GM18505 (cell line): ENCODE measurements at regions not wholly inside any gene's neighbourhood (a gene's known extent, or its start where the extent isn't known, plus 50 kb on each side); places are given as distances from the start of the nearest gene placed in this dataset.

ENCODE experiments used
- ATAC-seq: cut with Tn5 transposase; IDR thresholded peaks from one replicate; pipeline ENCODE4 v1.9.1; 2021; ENCODE audit not compliant: unreplicated experiment
- POLR2A ChIP-seq: IDR thresholded peaks from 4 replicates; pipeline ENCODE4 v1.6.1; 2011; ENCODE audit warnings: borderline replicate concordance; ENCODE audit not compliant: insufficient read depth, insufficient read length; ENCODE audit errors: extremely low read depth

DNA sequence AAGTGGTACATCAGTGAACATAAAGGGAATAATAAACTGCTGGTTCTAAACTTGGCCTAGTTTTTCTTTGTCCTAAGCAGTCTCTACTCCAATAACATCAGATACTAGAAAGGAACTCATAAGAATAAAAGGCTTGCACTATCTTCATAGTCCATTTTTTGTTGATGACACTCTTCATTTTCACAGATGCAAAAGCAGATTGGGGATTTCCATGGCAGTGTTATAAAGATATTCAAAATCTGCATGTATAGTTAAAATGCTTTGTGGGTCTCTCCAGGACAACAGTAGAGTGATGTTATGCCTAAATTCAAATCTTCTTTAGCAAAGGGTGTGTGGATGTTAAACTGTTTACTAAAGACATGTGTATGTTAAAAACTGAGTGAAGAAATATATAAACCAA lies 745.8 kb downstream of the TRHDE start:
- no peak for TF ChIP-seq POLR2A
- ATAC-seq, result no peak

- no peak for TF ChIP-seq POLR2A
Measured at GRCh38 chr12:73053893-73054292, 781.7 kb downstream of the TRHDE start.

DNA sequence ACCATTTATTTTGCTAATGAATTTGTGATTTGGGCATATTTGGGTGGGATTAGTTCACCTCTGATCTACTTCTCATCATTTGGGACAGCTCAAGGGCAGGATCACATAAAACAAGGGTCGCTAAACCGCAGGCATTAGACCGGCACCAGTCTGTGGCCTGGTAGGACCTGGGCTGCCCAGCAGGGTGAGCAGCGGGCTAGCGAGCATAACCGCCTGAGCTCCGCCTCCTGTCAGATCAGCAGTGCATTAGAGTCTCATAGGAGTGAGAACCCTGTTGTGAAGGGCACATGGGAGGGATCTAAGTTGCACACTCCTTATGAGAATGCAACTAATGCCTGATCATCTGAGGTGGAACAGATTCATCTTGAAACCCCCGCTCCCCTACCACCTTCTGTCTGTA lies 785.3 kb downstream of the TRHDE start:
- ATAC-seq, result no peak
- TF ChIP-seq POLR2A, result no peak

More at GRCh38 chr12:73053893-73054292, 781.7 kb downstream of the TRHDE start:
- no peak for ATAC-seq

- no peak for ATAC-seq
- no peak for TF ChIP-seq POLR2A
Measured at GRCh38 chr12:73065913-73066312, 793.7 kb downstream of the TRHDE start.

DNA sequence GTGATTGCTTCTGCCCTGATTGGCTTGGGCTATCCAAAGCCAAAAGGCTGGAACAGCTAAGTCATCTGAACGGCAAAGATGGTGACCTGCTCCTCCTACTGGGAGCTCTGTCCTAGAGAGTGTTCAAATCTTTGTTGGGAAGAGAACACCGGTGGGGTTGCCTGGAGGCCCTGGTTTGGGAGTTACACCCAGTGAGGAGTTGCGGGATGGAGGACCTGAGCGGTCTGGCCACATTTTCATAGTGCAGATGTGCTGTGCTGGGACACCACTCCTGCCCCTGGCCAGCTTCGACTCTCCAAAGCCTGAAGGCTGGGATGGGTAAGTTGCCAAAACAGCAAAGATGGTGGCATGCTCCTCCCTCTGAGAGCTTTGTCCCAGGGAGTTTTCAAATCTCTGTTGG lies 795.4 kb downstream of the TRHDE start:
- TF ChIP-seq POLR2A, result no peak
- no peak for ATAC-seq

DNA sequence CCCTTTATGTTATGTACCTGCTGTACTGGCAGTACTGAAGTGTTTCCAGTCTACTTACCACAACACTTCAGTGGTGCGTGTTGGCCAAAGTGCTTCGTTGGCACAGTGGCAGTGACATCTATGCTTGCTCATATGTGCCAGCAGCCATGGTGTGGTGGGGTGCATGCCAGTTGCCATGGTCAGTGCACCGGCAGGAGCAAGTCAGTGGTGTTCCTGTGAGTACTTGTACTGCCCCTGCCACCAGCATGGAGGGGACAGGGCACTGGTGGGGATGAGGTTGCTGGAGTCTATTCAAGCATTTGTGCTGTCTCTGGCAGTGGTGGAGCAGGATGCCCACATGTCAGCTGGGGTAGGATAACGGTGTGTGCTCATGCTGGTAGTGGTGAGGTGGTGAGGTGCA lies 800.0 kb downstream of the TRHDE start:
- TF ChIP-seq POLR2A, result no peak
- ATAC-seq, result no peak

GRCh38 chr12:73076760-73077159 lies 804.6 kb downstream of the TRHDE start:
- TF ChIP-seq POLR2A, result no peak

GRCh38 chr12:73083736-73084135 lies 811.6 kb downstream of the TRHDE start:
- no peak for ATAC-seq
- no peak for TF ChIP-seq POLR2A

More at GRCh38 chr12:73076760-73077159, 804.6 kb downstream of the TRHDE start:
- ATAC-seq, result no peak

GRCh38 chr12:73106296-73106695 lies 834.1 kb downstream of the TRHDE start:
- no peak for ATAC-seq
- no peak for TF ChIP-seq POLR2A

DNA sequence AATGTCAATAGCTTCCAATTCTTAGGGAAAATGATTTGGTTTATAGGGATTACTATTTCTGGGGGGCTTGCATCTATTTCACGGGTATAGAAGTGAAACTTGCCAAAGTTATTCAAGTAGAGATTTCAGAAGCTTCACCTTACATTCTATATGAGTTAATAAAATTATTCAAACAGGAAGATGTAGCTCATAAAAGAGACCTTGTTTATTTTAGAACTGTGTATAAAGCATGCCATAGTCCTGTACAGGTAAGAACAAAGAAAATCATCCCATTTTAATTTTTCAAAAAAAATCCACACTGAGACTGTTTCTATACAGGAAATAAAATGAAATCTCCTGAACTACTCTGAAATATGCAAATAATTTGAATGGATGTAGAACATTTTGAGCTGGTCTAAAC lies 834.7 kb downstream of the TRHDE start:
- ATAC-seq, result no peak
- no peak for TF ChIP-seq POLR2A

DNA sequence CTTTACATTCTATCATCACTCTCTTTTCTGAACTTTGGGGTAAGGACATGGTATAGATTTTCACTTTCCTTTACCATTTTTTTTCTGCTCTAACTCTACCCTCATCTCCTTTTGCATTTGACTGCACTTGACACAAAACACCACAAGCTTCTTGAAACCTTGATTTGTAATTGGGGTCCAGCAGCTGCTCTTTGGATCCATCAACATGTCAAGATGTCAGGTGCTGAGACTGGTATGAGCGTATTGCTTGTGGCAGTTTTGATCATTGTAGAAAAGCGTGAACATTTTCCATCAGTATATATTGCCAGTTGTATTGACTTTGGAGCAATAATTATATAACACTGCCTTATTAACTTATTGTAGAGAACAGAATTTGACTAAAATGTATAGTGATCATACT lies 838.6 kb downstream of the TRHDE start:
- ATAC-seq, result no peak
- no peak for TF ChIP-seq POLR2A

- no peak for ATAC-seq
- TF ChIP-seq POLR2A, result no peak
Measured at GRCh38 chr12:73112035-73112816, 840.1 kb downstream of the TRHDE start.

DNA sequence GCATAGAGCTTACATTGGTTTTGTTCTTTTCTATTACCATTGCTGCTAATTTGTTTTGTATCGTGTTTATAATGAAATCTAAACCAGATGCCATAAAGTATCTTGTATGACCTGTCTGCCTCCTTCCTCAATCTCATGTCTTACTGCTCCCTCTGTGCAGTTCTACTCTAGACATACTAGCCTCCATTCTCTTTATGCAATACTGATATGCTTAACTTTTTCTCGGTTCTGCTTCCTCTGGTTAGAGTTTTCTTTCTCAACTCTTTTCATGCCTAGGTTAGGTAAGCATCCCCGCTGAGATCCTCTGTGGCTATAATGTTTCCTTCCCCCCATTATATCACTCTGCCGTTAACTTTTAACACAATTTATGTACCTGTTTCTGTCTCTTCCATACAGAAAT lies 852.3 kb downstream of the TRHDE start:
- no peak for TF ChIP-seq POLR2A
- ATAC-seq, result no peak

DNA sequence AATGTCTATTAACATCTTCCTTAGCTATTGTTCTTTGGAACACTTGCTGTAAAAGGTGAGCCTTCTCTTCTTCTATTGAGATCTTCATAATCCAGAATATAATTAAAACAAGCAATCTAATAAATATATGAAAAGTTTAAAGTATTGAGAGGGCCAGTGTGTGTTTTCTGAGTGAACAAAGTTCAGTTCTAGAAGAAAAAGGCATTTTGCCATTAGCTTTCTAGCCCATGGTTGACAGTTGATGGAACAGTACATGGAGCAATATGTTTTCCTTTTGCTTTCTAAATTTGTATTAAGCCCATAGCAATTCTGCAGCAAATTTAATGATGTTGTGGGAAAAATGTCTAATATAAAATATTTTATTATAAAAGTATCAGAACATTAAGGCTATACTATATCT lies 853.0 kb downstream of the TRHDE start:
- ATAC-seq, result no peak
- TF ChIP-seq POLR2A, result no peak
